KG1 (cell line): ENCODE measurements at regions not wholly inside any gene's neighbourhood (a gene's known extent, or its start where the extent isn't known, plus 50 kb on each side); places are given as distances from the start of the nearest gene placed in this dataset.
"Not testable (repeated sequence)": the region's sequence is repeated elsewhere in the genome, so short reads cannot be mapped to it uniquely, and the experiment has no call there.

Source experiments
- DNase-seq: peaks from one replicate; lab custom pipeline; 2025; lab: John Stamatoyannopoulos, UW

GRCh38 chr9:108039012-108039411, 549.4 kb upstream of the KLF4 start:
- no peak for DNase-seq

- no peak for DNase-seq
Observed at GRCh38 chr9:108035487-108035886, 545.9 kb upstream of the KLF4 start.

GRCh38 chr9:108033976-108034964, 544.7 kb upstream of the KLF4 start:
- no peak for DNase-seq

- not testable (repeated sequence) for DNase-seq
Observed at GRCh38 chr9:108032079-108032478, 542.5 kb upstream of the KLF4 start.

GRCh38 chr9:108031221-108031620, 541.7 kb upstream of the KLF4 start:
- DNase-seq, result not testable (repeated sequence)

GRCh38 chr9:108026718-108027117, 537.1 kb upstream of the KLF4 start:
- not testable (repeated sequence) for DNase-seq

GRCh38 chr9:108024604-108025003, 535.0 kb upstream of the KLF4 start:
- DNase-seq, result no peak

GRCh38 chr9:108022246-108022935, 532.8 kb upstream of the KLF4 start:
- no peak for DNase-seq

- no peak for DNase-seq
Observed at GRCh38 chr9:108021096-108021710, 531.6 kb upstream of the KLF4 start.

- DNase-seq, result no peak
Observed at GRCh38 chr9:108019821-108020220, 530.3 kb upstream of the KLF4 start.

- DNase-seq, result no peak
Observed at GRCh38 chr9:108017671-108018070, 528.1 kb upstream of the KLF4 start.

- DNase-seq, result no peak
Observed at GRCh38 chr9:108016446-108016845, 526.9 kb upstream of the KLF4 start.

GRCh38 chr9:108015690-108016089, 526.1 kb upstream of the KLF4 start:
- DNase-seq, result no peak

- DNase-seq, result no peak
Observed at GRCh38 chr9:108014353-108014752, 524.8 kb upstream of the KLF4 start.

- no peak for DNase-seq
Observed at GRCh38 chr9:108012886-108013665, 523.5 kb upstream of the KLF4 start.

GRCh38 chr9:108012405-108012804, 522.8 kb upstream of the KLF4 start:
- no peak for DNase-seq

- no peak for DNase-seq
Observed at GRCh38 chr9:108003526-108003925, 514.0 kb upstream of the KLF4 start.

- DNase-seq, result no peak
Observed at GRCh38 chr9:108002371-108002956, 512.9 kb upstream of the KLF4 start.

GRCh38 chr9:108001237-108001636, 511.7 kb upstream of the KLF4 start:
- DNase-seq, result no peak

GRCh38 chr9:107999890-108000289, 510.3 kb upstream of the KLF4 start:
- DNase-seq, result no peak

- no peak for DNase-seq
Observed at GRCh38 chr9:107999011-107999410, 509.4 kb upstream of the KLF4 start.
